Stomach smooth muscle (tissue), 2 donors: ENCODE measurements at regions not wholly inside any gene's neighbourhood (a gene's known extent, or its start where the extent isn't known, plus 50 kb on each side); places are given as distances from the start of the nearest gene placed in this dataset.
"Not testable (repeated sequence)": the region's sequence is repeated elsewhere in the genome, so short reads cannot be mapped to it uniquely, and the experiment has no call there.

ENCODE experiments used
- H3K27ac ChIP-seq: one replicate; pipeline ENCODE4 v1.7.0; 2013; ENCODE audit warnings: mild to moderate bottlenecking, low read length, inconsistent platforms
- H3K27me3 ChIP-seq, 2 donors: one replicate each; pipeline ENCODE4 v1.7.0; 2013; ENCODE audit warnings: low read length in 2 of 2; ENCODE audit not compliant: insufficient read depth in 2 of 2, control insufficient read depth in 1 of 2
- H3K36me3 ChIP-seq, 2 donors: one replicate each; pipeline ENCODE4 v1.7.0; 2013; ENCODE audit warnings: low read length in 2 of 2; ENCODE audit not compliant: control insufficient read depth in 2 of 2, insufficient read depth in 2 of 2
- H3K4me1 ChIP-seq: one replicate; pipeline ENCODE4 v1.7.0; 2013; ENCODE audit warnings: low read length; ENCODE audit not compliant: control insufficient read depth, insufficient read depth
- H3K4me3 ChIP-seq, 2 donors: one replicate each; pipeline ENCODE4 v1.7.0; 2013; ENCODE audit warnings: low read length in 2 of 2
- H3K9ac ChIP-seq, 2 donors: one replicate each; pipeline ENCODE4 v1.7.0; 2013; ENCODE audit warnings: low read length in 2 of 2, mild to moderate bottlenecking in 1 of 2
- H3K9me3 ChIP-seq, 2 donors: one replicate each; pipeline ENCODE4 v1.7.0; 2013; ENCODE audit warnings: low read length in 2 of 2; ENCODE audit not compliant: control insufficient read depth in 2 of 2
- donor health status: healthy.
- donor health status: Pancreatic carcinoma.

DNA sequence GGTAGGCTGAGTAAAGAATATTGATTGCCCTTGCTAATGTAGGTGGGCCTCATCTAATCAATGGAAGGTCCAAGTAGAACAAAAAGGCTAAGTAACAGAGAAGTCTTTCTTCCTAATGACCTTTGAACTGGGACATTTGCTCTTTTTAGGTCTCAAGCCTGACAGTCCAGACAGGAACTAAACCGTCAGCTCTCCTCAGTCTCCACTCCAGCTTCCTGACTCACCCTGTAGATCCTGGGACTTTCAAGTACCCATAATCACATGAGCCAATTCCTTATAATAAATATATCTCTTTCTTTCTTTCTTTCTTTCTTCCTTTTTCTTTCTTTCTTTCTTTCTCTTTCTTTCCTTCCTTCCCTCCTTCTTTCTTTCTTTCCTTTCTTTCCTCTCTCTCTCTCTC lies 479.5 kb upstream of the PAPPA start:
- Histone ChIP-seq H3K4me3 (no peak overlapping the region), H3K4me1 (peaks cover 2% of the 10 kb centered on the region), H3K9ac (no peak overlapping the region), H3K9me3 (no peaks in the 10 kb centered on the region), H3K27me3 (no peaks in the 10 kb centered on the region), H3K36me3 (no peaks in the 10 kb centered on the region), H3K27ac (no peak overlapping the region)

DNA sequence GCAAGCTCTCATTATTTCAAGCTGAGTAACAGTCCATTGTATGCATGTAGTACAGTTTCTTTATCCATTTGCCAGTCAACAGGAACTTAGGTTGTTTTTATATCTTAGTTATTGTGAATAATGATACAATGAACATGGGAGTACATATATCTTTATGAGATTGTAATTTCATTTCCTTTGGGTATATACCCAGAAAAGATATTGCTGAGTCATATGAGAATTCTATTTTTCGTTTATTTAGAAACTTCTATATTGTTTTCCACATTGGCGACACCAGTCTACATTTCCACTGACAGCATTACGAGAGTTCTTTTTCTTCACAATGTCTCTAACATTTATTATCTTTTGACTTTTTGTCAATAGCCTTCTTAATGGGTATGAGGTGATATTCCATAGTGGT lies 477.8 kb upstream of the PAPPA start:
- Histone ChIP-seq H3K9ac (no peak overlapping the region), H3K27ac (no peak overlapping the region), H3K9me3 (no peaks in the 10 kb centered on the region), H3K4me3 (no peak overlapping the region), H3K27me3 (no peaks in the 10 kb centered on the region), H3K4me1 (peaks cover 2% of the 10 kb centered on the region), H3K36me3 (no peaks in the 10 kb centered on the region)

- H3K36me3 ChIP-seq = no peaks in the 10 kb centered on the region
- peaks cover 2% of the 10 kb centered on the region for H3K4me1 ChIP-seq
- no peaks in the 10 kb centered on the region for H3K9me3 ChIP-seq
- H3K27ac ChIP-seq = no peak overlapping the region
- H3K4me3 ChIP-seq = no peak overlapping the region
- H3K9ac ChIP-seq = no peak overlapping the region
- H3K27me3 ChIP-seq = no peaks in the 10 kb centered on the region
Observed at GRCh38 chr9:115680231-115680630, 473.4 kb upstream of the PAPPA start.

DNA sequence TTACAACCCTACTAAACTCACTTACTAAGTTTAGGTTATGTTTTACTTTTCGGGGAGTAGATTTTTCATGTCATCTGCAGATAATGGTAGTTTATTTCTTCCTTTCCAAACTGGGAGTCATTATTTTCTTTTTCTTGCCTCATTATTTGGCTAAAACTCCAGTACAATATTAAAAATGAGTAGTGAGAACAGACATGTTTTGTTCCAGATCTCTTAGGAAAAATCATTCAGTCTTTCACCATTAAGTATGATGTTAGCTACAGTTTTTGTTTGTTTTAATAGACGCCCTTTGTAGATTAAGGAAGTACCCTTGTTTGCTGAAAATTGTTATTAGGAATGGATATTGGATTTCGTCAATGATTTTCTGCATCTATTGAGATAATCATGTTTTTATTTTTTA lies 472.0 kb upstream of the PAPPA start:
- Histone ChIP-seq H3K4me1 (no peaks in the 10 kb centered on the region), H3K27ac (no peak overlapping the region), H3K9me3 (no peaks in the 10 kb centered on the region), H3K36me3 (no peaks in the 10 kb centered on the region), H3K9ac (no peak overlapping the region), H3K27me3 (no peaks in the 10 kb centered on the region), H3K4me3 (no peak overlapping the region)

GRCh38 chr9:115686069-115686468 lies 467.5 kb upstream of the PAPPA start:
- Histone ChIP-seq H3K9me3 (no peaks in the 10 kb centered on the region), H3K9ac (no peak overlapping the region), H3K4me3 (no peak overlapping the region), H3K36me3 (no peaks in the 10 kb centered on the region), H3K27me3 (no peaks in the 10 kb centered on the region), H3K4me1 (no peaks in the 10 kb centered on the region), H3K27ac (no peak overlapping the region)

DNA sequence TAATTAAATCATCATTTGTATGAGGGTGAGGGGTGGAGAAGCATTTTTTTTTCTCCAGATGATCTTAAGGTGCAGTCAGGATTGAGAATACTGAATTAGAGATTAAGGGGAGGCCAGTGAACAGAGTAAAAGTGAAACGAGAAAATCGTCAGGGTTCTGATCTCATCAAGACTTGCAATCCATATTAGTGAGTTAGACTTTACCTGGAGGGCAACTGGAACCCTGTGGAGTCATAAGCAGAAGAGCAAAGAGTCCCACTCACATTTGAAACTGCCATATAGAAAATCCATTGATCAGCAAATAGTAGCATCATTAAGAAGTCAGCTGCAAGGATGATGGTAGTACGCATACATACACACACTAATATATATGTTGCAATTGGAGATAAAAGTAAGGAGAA lies 466.2 kb upstream of the PAPPA start:
- H3K27ac ChIP-seq = no peak overlapping the region
- H3K9ac ChIP-seq = no peak overlapping the region
- no peaks in the 10 kb centered on the region for H3K4me1 ChIP-seq
- no peaks in the 10 kb centered on the region for H3K36me3 ChIP-seq
- H3K27me3 ChIP-seq = no peaks in the 10 kb centered on the region
- no peaks in the 10 kb centered on the region for H3K9me3 ChIP-seq
- no peak overlapping the region for H3K4me3 ChIP-seq

DNA sequence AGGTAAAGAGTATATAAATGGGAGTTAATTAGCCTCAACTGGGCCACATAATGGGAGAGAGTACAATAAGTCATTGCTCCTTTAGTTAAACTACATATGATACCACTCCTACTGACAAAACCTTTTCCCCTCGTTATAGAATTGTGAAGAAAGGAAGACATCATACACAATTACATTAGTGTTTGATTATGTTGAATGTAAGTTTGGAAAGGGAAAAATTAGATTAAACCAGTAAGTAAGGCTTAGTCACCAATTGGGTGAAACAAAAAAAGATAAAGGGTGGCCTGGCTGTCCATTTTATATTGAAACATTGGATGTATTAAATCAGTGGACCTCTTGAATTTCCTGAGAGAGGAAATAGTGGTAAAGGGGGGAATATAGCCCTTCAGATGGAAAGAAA lies 464.3 kb upstream of the PAPPA start:
- Histone ChIP-seq H3K9ac (no peak overlapping the region), H3K36me3 (no peaks in the 10 kb centered on the region), H3K27ac (no peak overlapping the region), H3K9me3 (no peaks in the 10 kb centered on the region), H3K4me3 (no peak overlapping the region), H3K4me1 (no peaks in the 10 kb centered on the region), H3K27me3 (no peaks in the 10 kb centered on the region)

GRCh38 chr9:115690786-115691496 lies 462.6 kb upstream of the PAPPA start:
- Histone ChIP-seq H3K9ac (no peak overlapping the region), H3K4me1 (no peaks in the 10 kb centered on the region), H3K9me3 (no peaks in the 10 kb centered on the region), H3K36me3 (no peaks in the 10 kb centered on the region), H3K27me3 (no peaks in the 10 kb centered on the region), H3K27ac (no peak overlapping the region), H3K4me3 (no peak overlapping the region)

DNA sequence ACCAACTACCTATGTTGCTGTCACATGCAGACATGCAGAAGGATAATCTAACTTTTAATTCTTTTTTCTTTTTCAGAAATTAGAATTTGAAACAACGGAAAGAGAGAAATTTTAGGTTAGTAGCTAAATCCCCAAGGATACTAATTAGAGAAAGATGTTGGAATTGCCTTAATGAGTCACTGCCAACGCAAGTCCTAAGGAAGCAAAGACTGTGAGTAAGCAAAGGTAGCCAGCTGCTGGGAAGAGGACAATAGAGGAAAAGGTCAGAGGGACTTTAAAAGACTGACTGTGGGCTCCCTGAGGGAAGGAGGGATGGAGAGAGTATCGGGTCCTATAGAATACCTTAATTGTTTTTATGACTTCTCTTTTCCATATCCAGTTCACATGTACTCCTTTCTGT lies 461.9 kb upstream of the PAPPA start:
- no peak overlapping the region for H3K4me3 ChIP-seq
- no peaks in the 10 kb centered on the region for H3K36me3 ChIP-seq
- no peak overlapping the region for H3K9ac ChIP-seq
- no peaks in the 10 kb centered on the region for H3K9me3 ChIP-seq
- H3K4me1 ChIP-seq = no peaks in the 10 kb centered on the region
- H3K27me3 ChIP-seq = no peaks in the 10 kb centered on the region
- H3K27ac ChIP-seq = no peak overlapping the region

DNA sequence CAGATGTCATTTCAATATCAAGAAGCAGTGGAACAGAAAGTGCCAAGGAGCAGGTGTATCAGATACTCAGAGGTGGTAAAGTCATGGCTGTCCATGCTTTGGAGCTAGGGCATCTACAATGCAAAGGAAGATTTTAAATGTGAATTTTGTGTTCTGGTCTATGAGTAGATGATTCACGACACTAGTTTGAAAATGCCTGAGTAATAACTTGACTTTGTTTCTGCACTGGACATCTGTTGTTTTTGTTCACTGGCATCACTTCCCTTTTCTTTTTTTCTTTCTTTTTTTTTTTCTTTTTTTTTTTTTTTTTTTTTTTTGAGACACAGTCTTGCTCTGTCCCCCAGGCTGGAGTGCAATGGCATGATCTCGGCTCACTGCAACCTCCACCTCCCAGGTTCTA lies 460.7 kb upstream of the PAPPA start:
- not testable (repeated sequence) for H3K9me3 ChIP-seq, H3K27ac ChIP-seq, H3K9ac ChIP-seq, H3K4me3 ChIP-seq, H3K4me1 ChIP-seq, H3K27me3 ChIP-seq, H3K36me3 ChIP-seq

DNA sequence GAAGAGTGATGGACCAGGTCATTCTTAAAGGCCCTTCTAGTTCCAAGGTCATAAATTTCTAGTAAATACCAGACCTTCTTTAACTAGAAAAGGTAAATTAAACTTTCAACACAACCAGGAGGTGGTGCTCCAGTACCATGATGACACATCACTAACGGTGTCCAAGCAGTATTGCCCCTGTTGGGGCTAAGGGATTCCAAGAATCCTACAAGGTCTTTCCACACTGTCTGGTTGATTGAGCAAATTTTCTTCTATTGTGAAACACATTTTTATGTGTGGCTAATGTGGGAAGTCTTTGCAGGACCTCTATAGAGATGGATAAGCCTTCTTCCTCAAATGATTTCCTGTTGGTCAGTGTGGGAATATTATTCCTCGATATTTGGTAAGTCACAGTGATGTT lies 459.6 kb upstream of the PAPPA start:
- no peaks in the 10 kb centered on the region for H3K27me3 ChIP-seq
- H3K9me3 ChIP-seq = no peaks in the 10 kb centered on the region
- H3K36me3 ChIP-seq = no peaks in the 10 kb centered on the region
- H3K4me1 ChIP-seq = no peaks in the 10 kb centered on the region
- no peak overlapping the region for H3K4me3 ChIP-seq
- H3K27ac ChIP-seq = no peak overlapping the region
- H3K9ac ChIP-seq = no peak overlapping the region
